ENCODE measurements at regions not wholly inside any gene's neighbourhood (a gene's known extent, or its start where the extent isn't known, plus 50 kb on each side); places are given as distances from the start of the nearest gene placed in this dataset.
"Not testable (repeated sequence)": the region's sequence is repeated elsewhere in the genome, so short reads cannot be mapped to it uniquely, and the experiment has no call there.

DNA sequence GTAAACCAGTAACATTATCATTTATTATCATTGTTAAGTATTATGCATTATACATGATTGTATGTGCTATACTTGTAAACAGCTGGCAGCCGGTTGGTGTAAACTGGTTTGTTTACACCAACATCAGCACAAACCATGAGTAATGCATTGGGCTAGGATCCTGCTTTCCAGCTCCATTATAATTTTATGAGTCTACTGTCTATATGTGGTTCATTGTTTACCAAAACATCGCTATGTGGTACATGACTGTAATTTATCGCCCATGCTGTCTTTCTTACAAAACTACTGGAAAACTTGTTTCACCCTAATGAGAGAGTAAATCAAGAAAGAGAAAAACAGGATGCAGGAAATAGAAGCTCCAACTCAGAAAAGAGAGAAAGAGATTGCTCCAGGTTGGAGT, 224.8 kb upstream of the CBLB start:
- no peaks in the 10 kb centered on the region for H3K36me3 ChIP-seq
- intact Hi-C loops (cut with DNase I), result no loop called here
- no peaks in the 10 kb centered on the region for H3K27me3 ChIP-seq
- DNase-seq (no peak), ATAC-seq (no peak), FAIRE-seq (no peak)
- no peaks in the 10 kb centered on the region for H3K9me3 ChIP-seq
- H3K4me3 ChIP-seq, result no peak overlapping the region
- no peak overlapping the region for H3K27ac ChIP-seq
- no peaks in the 10 kb centered on the region for H3K4me1 ChIP-seq
- 84 to 87% methylated on average over 3 of the region's 3 CpGs for WGBS, 2 donors
- TF ChIP-seq, protein P1, sequence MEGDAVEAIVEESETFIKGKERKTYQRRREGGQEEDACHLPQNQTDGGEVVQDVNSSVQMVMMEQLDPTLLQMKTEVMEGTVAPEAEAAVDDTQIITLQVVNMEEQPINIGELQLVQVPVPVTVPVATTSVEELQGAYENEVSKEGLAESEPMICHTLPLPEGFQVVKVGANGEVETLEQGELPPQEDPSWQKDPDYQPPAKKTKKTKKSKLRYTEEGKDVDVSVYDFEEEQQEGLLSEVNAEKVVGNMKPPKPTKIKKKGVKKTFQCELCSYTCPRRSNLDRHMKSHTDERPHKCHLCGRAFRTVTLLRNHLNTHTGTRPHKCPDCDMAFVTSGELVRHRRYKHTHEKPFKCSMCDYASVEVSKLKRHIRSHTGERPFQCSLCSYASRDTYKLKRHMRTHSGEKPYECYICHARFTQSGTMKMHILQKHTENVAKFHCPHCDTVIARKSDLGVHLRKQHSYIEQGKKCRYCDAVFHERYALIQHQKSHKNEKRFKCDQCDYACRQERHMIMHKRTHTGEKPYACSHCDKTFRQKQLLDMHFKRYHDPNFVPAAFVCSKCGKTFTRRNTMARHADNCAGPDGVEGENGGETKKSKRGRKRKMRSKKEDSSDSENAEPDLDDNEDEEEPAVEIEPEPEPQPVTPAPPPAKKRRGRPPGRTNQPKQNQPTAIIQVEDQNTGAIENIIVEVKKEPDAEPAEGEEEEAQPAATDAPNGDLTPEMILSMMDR (IDR thresholded peaks at IDR 0.05), result no peak

DNA sequence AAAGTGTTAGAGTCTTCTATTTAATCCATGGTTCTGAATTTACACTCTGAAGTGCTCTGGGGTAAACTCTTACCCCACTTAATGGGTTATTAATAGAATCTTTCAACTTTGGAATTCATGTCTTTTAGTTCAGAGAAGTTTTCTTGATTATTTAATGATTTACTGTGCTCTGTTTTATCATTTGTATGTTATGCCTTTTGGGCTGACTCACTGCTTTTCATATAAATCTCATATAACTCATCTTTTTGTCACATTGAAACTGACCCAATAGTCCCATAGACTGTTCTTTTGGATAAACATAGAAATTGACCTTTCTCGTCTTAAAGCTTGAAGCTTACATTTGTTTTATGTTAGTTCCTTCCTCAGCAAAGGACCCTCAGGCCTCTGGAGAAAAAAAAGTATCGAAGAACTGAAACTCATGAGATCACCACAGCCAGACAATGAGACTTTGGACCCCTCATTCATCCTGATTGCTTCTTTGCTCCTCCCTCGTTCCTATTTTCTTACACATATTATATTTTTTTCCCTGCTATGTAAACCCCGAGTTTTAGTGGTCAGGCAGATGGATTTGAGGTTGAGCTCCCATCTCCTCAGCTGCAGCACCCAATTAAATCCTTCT, 229.1 kb upstream of the CBLB start:
- no peaks in the 10 kb centered on the region for H3K4me1 ChIP-seq
- TF ChIP-seq, protein P1 (IDR thresholded peaks at IDR 0.05), result no peak
- no peaks in the 10 kb centered on the region for H3K9me3 ChIP-seq
- intact Hi-C loops (cut with DNase I), result no loop called here
- no peaks in the 10 kb centered on the region for H3K36me3 ChIP-seq
- no peak for ATAC-seq
- no peak for FAIRE-seq
- no peak overlapping the region for H3K27ac ChIP-seq
- no peaks in the 10 kb centered on the region for H3K27me3 ChIP-seq
- H3K4me3 ChIP-seq, result no peak overlapping the region
- DNase-seq, result no peak
- 51 to 56% methylated on average over 4 of the region's 4 CpGs for WGBS, 2 donors

DNA sequence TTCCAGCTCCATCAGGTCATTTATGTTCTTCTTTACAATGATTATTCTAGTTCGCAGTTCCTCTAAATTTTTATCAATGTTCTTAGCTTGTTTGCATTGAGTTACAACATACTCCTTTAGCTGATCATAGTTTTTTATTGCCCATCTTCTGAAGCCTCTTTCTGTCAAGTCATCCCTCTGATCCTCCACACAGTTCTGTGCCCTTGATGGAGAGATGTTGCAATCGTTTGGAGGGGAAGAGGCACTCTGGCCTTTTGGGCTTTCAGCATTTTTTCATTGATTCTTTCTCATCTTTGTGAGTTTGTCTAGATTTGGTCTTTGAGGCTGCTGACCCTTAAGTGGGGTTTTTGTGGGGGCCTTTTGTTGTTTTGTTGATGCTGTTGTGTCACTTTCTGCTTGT, 234.6 kb upstream of the CBLB start:
- no peaks in the 10 kb centered on the region for H3K27me3 ChIP-seq
- no peak for DNase-seq
- intact Hi-C loops (cut with DNase I), result no loop called here
- no peaks in the 10 kb centered on the region for H3K4me1 ChIP-seq
- no peak overlapping the region for H3K27ac ChIP-seq
- TF ChIP-seq, protein P1 (IDR thresholded peaks at IDR 0.05), result no peak
- no peak for FAIRE-seq
- 40 to 62% methylated on average over 2 of the region's 2 CpGs for WGBS, 2 donors
- ATAC-seq, result no peak
- H3K4me3 ChIP-seq, result no peak overlapping the region
- H3K9me3 ChIP-seq, result no peaks in the 10 kb centered on the region
- H3K36me3 ChIP-seq, result no peaks in the 10 kb centered on the region

DNA sequence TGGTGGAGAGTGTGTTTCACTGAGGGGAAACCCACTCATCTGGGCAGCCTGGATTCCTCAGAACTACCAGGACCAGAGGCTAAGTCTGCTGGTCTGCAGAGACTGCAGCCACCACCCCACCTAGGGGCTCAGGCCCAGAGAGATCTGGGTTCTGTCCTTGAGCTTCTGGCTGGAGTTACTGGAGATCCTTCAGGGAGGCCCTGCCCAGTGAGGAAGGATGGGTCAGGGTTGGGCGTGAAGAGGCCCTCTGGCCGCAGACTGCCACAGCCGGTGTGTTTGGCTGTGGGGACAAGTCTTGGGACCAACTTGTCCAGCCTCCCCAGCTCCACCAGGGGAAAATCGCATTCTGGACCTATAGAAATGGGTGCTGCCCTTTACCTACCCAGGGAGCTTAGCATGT, 235.3 kb upstream of the CBLB start:
- H3K9me3 ChIP-seq, result no peaks in the 10 kb centered on the region
- no peaks in the 10 kb centered on the region for H3K36me3 ChIP-seq
- FAIRE-seq (no peak), ATAC-seq (no peak), DNase-seq (peak in 2 of 6 donors; percentile 26 to 45)
- WGBS, 2 donors, result 49 to 79% methylated on average over 4 of the region's 4 CpGs
- H3K27ac ChIP-seq, result no peak overlapping the region
- H3K27me3 ChIP-seq, result no peaks in the 10 kb centered on the region
- TF ChIP-seq, protein P1 (IDR thresholded peaks at IDR 0.05), result no peak
- intact Hi-C loops (cut with DNase I), result no loop called here
- H3K4me1 ChIP-seq, result no peaks in the 10 kb centered on the region
- H3K4me3 ChIP-seq, result no peak overlapping the region

DNA sequence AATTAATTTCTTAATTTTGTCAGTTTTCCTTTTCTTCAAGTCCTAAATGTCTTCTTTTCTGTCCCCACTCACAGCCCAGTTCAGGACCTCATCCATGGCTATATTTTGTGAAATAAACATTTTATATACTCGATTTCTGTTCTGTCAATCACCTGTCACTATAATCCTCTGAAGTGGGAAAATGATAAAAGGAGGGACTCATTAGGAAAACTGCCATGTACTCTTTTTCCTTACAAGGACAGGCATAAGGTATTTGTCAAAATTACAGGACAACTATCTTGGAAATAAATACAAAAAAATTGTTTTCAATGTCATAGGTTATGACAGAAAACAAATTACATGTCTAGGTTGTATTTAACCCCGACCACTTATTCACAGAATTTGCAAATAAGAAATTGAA, 240.1 kb upstream of the CBLB start:
- DNase-seq, result no peak
- no peak overlapping the region for H3K27ac ChIP-seq
- TF ChIP-seq, protein P1 (IDR thresholded peaks at IDR 0.05), result no peak
- intact Hi-C loops (cut with DNase I), result no loop called here
- H3K36me3 ChIP-seq, result no peaks in the 10 kb centered on the region
- no peaks in the 10 kb centered on the region for H3K4me1 ChIP-seq
- no peak overlapping the region for H3K4me3 ChIP-seq
- 44 to 50% methylated on average over 2 of the region's 2 CpGs for WGBS, 2 donors
- H3K27me3 ChIP-seq, result no peaks in the 10 kb centered on the region
- no peaks in the 10 kb centered on the region for H3K9me3 ChIP-seq
- FAIRE-seq, result no peak
- ATAC-seq, result no peak

DNA sequence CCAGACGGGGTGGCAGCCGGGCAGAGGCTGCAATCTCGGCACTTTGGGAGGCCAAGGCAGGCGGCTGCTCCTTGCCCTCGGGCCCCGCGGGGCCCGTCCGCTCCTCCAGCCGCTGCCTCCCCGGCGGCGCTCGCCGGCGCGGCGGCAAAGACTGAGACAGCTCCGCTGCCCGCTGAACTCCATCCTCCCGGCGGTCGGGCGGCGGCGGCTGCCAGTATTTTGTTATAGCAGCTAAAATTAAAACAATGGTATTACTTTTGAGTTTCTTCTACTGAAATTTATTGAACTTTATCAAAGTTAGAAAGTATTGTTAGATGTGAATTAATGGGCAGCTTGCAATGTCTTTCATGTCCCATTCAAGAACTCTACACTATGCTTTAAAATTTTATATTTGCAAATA, 243.7 kb upstream of the CBLB start:
- WGBS, 2 donors, result 97% methylated on average over 20 to 23 of the region's 26 CpGs
- FAIRE-seq; H3K4me3 ChIP-seq; H3K27ac ChIP-seq; H3K36me3 ChIP-seq; H3K4me1 ChIP-seq; H3K9me3 ChIP-seq; H3K27me3 ChIP-seq; ATAC-seq; intact Hi-C loops (cut with DNase I); DNase-seq: not testable (repeated sequence)

All from pancreas (tissue), 10 donors.